Ishikawa (cell line): ENCODE measurements at regions not wholly inside any gene's neighbourhood (a gene's known extent, or its start where the extent isn't known, plus 50 kb on each side); places are given as distances from the start of the nearest gene placed in this dataset.

ENCODE experiments used
- CEBPB ChIP-seq: IDR thresholded peaks from 2 replicates; pipeline ENCODE4 v1.6.1; 2012
- CREB1 ChIP-seq: IDR thresholded peaks from 2 replicates; pipeline ENCODE4 v1.6.1; 2012; ENCODE audit warnings: low read depth
- EGR1 ChIP-seq: IDR thresholded peaks from 2 replicates; pipeline ENCODE4 v1.6.1; 2012
- EP300 ChIP-seq: IDR thresholded peaks from 2 replicates; pipeline ENCODE4 v1.6.1; 2012; ENCODE audit warnings: borderline replicate concordance
- FOXM1 ChIP-seq: IDR thresholded peaks from 2 replicates; pipeline ENCODE4 v1.6.1; 2012; ENCODE audit warnings: low read depth, borderline replicate concordance
- NFIC ChIP-seq: IDR thresholded peaks from 2 replicates; pipeline ENCODE4 v1.6.1; 2012
- RAD21 ChIP-seq: IDR thresholded peaks from 2 replicates; pipeline ENCODE4 v1.6.1; 2012; ENCODE audit warnings: low read depth
- TAF1 ChIP-seq: IDR thresholded peaks from 2 replicates; pipeline ENCODE4 v1.6.1; 2012; ENCODE audit warnings: low read depth, mild to moderate bottlenecking
- TCF12 ChIP-seq: IDR thresholded peaks from 2 replicates; pipeline ENCODE4 v1.6.1; 2012; ENCODE audit warnings: low read depth
- TEAD4 ChIP-seq: IDR thresholded peaks from 2 replicates; pipeline ENCODE4 v1.6.1; 2012
- YY1 ChIP-seq: IDR thresholded peaks from 2 replicates; pipeline ENCODE4 v1.6.1; 2012; ENCODE audit warnings: low read depth
- ZBTB7A ChIP-seq: IDR thresholded peaks from 2 replicates; pipeline ENCODE4 v1.6.1; 2012; ENCODE audit warnings: low read depth
- TF ChIP-seq, protein P1 (sequence below): IDR thresholded peaks from 2 replicates; pipeline ENCODE4 v1.6.1; 2012
- TF ChIP-seq, protein P2 (sequence below): IDR thresholded peaks from 2 replicates; pipeline ENCODE4 v1.6.1; 2012; ENCODE audit warnings: low read depth, mild to moderate bottlenecking
- TF ChIP-seq, protein P3 (sequence below): IDR thresholded peaks from 2 replicates; pipeline ENCODE4 v1.6.1; 2012

DNA sequence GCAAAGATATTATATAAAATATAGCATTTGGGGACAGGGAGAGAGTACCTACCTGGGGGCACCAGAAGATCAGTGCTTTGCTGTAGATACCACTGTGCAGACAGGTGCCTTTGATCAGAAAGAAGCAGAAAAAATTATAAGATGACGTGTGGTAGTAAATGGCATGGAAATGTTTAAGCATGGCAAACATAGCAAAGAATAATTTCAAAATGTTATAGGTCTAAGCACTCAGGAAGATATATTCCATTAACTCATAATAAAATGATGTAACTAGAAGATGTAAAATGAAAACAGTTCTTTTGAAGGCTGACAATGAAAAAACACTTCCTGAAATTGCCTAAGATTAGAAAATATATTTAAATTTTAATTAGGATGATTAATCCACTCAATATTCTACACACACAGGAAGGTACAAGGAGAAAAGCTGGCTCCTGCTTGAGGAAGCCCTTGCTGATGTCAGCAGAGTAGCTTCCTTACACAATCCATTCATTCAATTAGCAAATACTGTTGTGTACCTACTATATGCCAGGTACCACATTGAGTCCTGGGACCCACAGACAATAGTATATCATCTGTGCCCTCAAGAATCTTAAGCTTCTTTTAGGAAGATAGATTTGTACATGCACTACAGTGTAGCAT lies 290.2 kb upstream of the CNR1 start:
- TF ChIP-seq CEBPB (no peak), YY1 (no peak), TAF1 (no peak), CREB1 (no peak), RAD21 (no peak)

DNA sequence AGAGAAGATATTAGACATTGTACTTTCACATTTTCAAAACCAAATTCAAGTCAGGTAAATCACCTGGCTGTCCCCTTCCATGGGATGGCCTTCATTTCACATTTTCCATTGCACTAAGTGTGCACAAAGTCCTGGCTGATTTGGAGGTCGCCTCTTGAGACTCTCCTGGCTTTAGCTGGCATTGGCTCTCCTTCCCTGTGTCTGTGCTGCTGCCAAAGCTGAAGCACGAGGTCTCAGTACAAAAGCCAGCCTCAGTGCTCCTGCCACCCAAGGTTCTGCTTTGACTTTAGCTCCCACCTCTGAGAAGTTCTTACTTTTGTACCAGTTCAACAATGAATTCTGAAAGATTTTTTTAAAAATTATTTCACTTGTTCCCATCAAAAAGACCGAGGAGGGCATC lies 289.2 kb upstream of the CNR1 start:
- TF ChIP-seq EP300 (no peak), EGR1 (no peak), TAF1 (no peak), TEAD4 (no peak), NFIC (no peak), TCF12 (no peak), ZBTB7A (no peak), CREB1 (no peak), YY1 (no peak), CEBPB (no peak), RAD21 (no peak), FOXM1 (no peak)
- TF ChIP-seq, protein P1, sequence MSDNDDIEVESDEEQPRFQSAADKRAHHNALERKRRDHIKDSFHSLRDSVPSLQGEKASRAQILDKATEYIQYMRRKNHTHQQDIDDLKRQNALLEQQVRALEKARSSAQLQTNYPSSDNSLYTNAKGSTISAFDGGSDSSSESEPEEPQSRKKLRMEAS, result no peak
- TF ChIP-seq, protein P2, sequence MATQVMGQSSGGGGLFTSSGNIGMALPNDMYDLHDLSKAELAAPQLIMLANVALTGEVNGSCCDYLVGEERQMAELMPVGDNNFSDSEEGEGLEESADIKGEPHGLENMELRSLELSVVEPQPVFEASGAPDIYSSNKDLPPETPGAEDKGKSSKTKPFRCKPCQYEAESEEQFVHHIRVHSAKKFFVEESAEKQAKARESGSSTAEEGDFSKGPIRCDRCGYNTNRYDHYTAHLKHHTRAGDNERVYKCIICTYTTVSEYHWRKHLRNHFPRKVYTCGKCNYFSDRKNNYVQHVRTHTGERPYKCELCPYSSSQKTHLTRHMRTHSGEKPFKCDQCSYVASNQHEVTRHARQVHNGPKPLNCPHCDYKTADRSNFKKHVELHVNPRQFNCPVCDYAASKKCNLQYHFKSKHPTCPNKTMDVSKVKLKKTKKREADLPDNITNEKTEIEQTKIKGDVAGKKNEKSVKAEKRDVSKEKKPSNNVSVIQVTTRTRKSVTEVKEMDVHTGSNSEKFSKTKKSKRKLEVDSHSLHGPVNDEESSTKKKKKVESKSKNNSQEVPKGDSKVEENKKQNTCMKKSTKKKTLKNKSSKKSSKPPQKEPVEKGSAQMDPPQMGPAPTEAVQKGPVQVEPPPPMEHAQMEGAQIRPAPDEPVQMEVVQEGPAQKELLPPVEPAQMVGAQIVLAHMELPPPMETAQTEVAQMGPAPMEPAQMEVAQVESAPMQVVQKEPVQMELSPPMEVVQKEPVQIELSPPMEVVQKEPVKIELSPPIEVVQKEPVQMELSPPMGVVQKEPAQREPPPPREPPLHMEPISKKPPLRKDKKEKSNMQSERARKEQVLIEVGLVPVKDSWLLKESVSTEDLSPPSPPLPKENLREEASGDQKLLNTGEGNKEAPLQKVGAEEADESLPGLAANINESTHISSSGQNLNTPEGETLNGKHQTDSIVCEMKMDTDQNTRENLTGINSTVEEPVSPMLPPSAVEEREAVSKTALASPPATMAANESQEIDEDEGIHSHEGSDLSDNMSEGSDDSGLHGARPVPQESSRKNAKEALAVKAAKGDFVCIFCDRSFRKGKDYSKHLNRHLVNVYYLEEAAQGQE, result no peak

DNA sequence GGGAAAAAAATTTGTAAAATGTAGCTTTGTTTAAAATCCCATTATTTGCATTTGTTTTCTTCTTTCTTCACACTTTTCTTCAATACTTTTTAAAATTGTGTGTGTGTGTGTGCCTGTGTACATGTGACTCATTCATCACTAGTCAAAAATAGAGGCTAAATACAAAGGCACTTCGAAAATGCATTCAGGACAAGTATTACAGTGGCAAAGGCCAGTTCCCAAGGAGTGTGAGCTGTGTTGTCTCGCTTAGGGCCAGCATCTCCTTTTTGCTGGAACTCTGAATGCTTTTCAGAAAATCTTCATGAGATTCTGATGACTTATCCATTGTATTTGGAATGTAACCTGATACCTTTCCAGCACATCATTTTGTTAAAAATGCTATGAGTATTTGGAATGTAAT lies 288.5 kb upstream of the CNR1 start:
- TF ChIP-seq TCF12 (no peak), CEBPB (no peak), YY1 (no peak), RAD21 (no peak)
- TF ChIP-seq, protein P2, result no peak
- TF ChIP-seq, protein P1, result no peak
- TF ChIP-seq, protein P3, sequence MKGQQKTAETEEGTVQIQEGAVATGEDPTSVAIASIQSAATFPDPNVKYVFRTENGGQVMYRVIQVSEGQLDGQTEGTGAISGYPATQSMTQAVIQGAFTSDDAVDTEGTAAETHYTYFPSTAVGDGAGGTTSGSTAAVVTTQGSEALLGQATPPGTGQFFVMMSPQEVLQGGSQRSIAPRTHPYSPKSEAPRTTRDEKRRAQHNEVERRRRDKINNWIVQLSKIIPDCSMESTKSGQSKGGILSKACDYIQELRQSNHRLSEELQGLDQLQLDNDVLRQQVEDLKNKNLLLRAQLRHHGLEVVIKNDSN, result no peak

DNA sequence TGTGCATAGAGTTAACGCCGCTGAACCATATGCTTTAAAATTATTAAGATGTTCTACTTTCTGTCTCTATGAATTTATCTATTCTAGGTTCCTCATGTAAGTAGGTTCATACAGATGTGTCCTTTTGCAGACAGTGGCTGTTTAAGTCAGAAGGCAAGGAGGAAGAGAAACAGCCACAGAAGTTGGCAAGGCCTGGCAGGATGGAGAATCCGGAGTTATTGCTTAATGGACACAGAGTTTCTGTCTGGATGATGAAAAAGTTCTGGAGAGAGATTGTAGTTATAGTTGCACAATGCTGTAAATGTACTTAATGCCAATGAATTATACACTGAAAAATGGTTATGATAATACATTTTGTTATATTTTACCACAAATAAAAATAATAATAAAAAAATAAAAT lies 283.6 kb upstream of the CNR1 start:
- TF ChIP-seq RAD21 (no peak), TCF12 (no peak), EGR1 (no peak), CEBPB (no peak), TAF1 (no peak), YY1 (no peak), NFIC (no peak), CREB1 (no peak), FOXM1 (no peak), EP300 (no peak), TEAD4 (no peak), ZBTB7A (no peak)
- TF ChIP-seq, protein P1, result no peak
- TF ChIP-seq, protein P3, result no peak
- TF ChIP-seq, protein P2, result no peak
